Heart right ventricle (tissue), 16 donors: ENCODE measurements at regions not wholly inside any gene's neighbourhood (a gene's known extent, or its start where the extent isn't known, plus 50 kb on each side); places are given as distances from the start of the nearest gene placed in this dataset.

Experiments
- ATAC-seq, 8 donors: fragments of 200-7000 bp; cut with Tn5 transposase; one replicate each; pipeline ENCODE4 v1.9.1; 2020; ENCODE audit warnings: mild to moderate bottlenecking in 8 of 8, moderate library complexity in 8 of 8, moderate number of reproducible peaks in 1 of 8
- DNase-seq, 2 donors: peaks; one replicate each; pipeline ENCODE4 v3.0.0-alpha.2; 2020
- H3K27ac ChIP-seq, 10 donors: fragments of 200-600 bp; sonication (generic) in 2 of 10; one replicate each; pipeline versions ENCODE4 v1.5.0 to v1.8.0; 2020 to 2022; ENCODE audit warnings: mild to moderate bottlenecking in 3 of 10
- H3K27me3 ChIP-seq, 7 donors: fragments of 200-600 bp; one replicate each; pipeline ENCODE4 v1.8.0; 2021 to 2022; ENCODE audit warnings: mild to moderate bottlenecking in 2 of 7
- H3K36me3 ChIP-seq, 9 donors: fragments of 200-600 bp; sonication (generic) in 1 of 9; one replicate each; pipeline versions ENCODE4 v1.5.0 to v1.8.0; 2020 to 2022; ENCODE audit warnings: mild to moderate bottlenecking in 2 of 9
- H3K4me1 ChIP-seq, 9 donors: fragments of 200-600 bp; sonication (generic) in 1 of 9; one replicate each; pipeline versions ENCODE4 v1.5.0 to v1.8.0; 2020 to 2022; ENCODE audit warnings: mild to moderate bottlenecking in 4 of 9
- H3K4me3 ChIP-seq, 10 donors: fragments of 200-600 bp; sonication (generic) in 2 of 10; one replicate each; pipeline versions ENCODE4 v1.5.0 to v1.8.0; 2020 to 2022; ENCODE audit warnings: mild to moderate bottlenecking in 7 of 10, moderate library complexity in 2 of 10
- H3K9me3 ChIP-seq, 11 donors: fragments of 200-600 bp in 10 of 11; sonication (generic) in 2 of 11; one replicate each; pipeline versions ENCODE4 v1.5.0 to v1.8.0; 2013 to 2022; ENCODE audit warnings: mild to moderate bottlenecking in 2 of 11, control low read depth in 1 of 11, moderate library complexity in 1 of 11
- CTCF ChIP-seq, 9 donors: fragments of 200-600 bp; sonication (generic) in 2 of 9; IDR thresholded peaks; one replicate each; pipeline versions ENCODE4 v1.5.0 to v1.8.0; 2021 to 2022; ENCODE audit warnings: antibody characterized with exemption in 9 of 9, mild to moderate bottlenecking in 5 of 9, moderate library complexity in 1 of 9
- WGBS, 2 donors: extraction: QIAGEN DNeasy Blood & Tissue Kit; methylation state at CpG; one replicate each; pipeline ENCODE4 v1.1.7; 2013; ENCODE audit warnings: inconsistent platforms in 1 of 2; 5-methylcytosine and 5-hydroxymethylcytosine counted together
- intact Hi-C, 10 donors: fragments of 100-400 bp; cut with DNase I; formaldehyde crosslinking; loops; one replicate each; pipeline versions ENCODE4 v1.11.1 to v1.14.2; 2022
- donor health status: Arrhythmogenic right ventricular cardiomyopathy.
- donor health status: ischemic (EF 13 %, LVEDD 7.1; RV severe dilation, severe dysfunction).
- donor health status: healthy with polysubstance abuse.
- donor health status: DM: no; HTN: yes; CAD: no.
- donor health status: DM: no; HTN: no; CAD: no.
- donor health status: ischemic (EF 25% LVEDD 6.9; RV normal size, moderate dysfunction).
- donor health status: ischemic (EF 25% LVEDD 5.7; RV mildly dilated, moderate dysfunction).
- donor health status: healthy.
- donor health status: DM: yes; HTN: yes; CAD: no.
- donor health status: Ischemic cardiomyopathy.
- donor health status: ischemic (EF 35%, LVEDD 5.7; RV mildly dilated, moderate dysfunction).
- donor health status: nonischemic (EF 11% LVEDD 7.7; RV severe dilation, severe dysfunction).
- donor health status: DM: yes; HTN: yes; CAD: no.
- donor health status: PGD.
- donor health status: ischemic (EF 29% LVEDD 5.4; RV normal size, mild dysfunction).
- donor health status: nonischemic (EF 23%, LVEDD 6.1; RV moderate dilation, normal function).

GRCh38 chr4:155564880-155565279 lies 101.8 kb upstream of the GUCY1A1 start:
- DNase-seq: no peak
- H3K27me3 ChIP-seq: no peaks in the 10 kb centered on the region
- TF ChIP-seq CTCF (IDR thresholded peaks at IDR 0.05): no peak
- no peaks in the 10 kb centered on the region for H3K36me3 ChIP-seq
- no peaks in the 10 kb centered on the region for H3K4me1 ChIP-seq
- intact Hi-C loops: no loop called here
- no peak for ATAC-seq
- H3K4me3 ChIP-seq: no peak overlapping the region
- 95 to 99% methylated on average over 3 of the region's 3 CpGs for WGBS, 2 donors
- no peak overlapping the region for H3K27ac ChIP-seq
- no peaks in the 10 kb centered on the region for H3K9me3 ChIP-seq

GRCh38 chr4:155564086-155564485 lies 102.6 kb upstream of the GUCY1A1 start:
- DNase-seq: no peak
- Histone ChIP-seq H3K36me3 (no peaks in the 10 kb centered on the region), H3K4me3 (no peak overlapping the region), H3K27ac (no peak overlapping the region), H3K4me1 (no peaks in the 10 kb centered on the region), H3K9me3 (no peaks in the 10 kb centered on the region), H3K27me3 (no peaks in the 10 kb centered on the region)
- WGBS, 2 donors: 72 to 87% methylated on average over 2 of the region's 2 CpGs
- TF ChIP-seq CTCF (IDR thresholded peaks at IDR 0.05): no peak
- intact Hi-C loops: no loop called here
- ATAC-seq: no peak

- Histone ChIP-seq H3K9me3 (peaks cover 0 to 28% (median 5%) of the 10 kb centered on the region in 11 donors), H3K27me3 (no peaks in the 10 kb centered on the region), H3K27ac (no peak overlapping the region), H3K4me3 (no peak overlapping the region), H3K36me3 (no peaks in the 10 kb centered on the region), H3K4me1 (no peaks in the 10 kb centered on the region)
- no peak for TF ChIP-seq CTCF (IDR thresholded peaks at IDR 0.05)
- intact Hi-C loops: no loop called here
- no peak for ATAC-seq
- no peak for DNase-seq
These were observed 106.7 kb upstream of the GUCY1A1 start for GRCh38 chr4:155559915-155560314.

GRCh38 chr4:155552180-155552579 lies 114.5 kb upstream of the GUCY1A1 start:
- Histone ChIP-seq H3K9me3 (peaks cover 0 to 47% (median 9%) of the 10 kb centered on the region in 11 donors), H3K27me3 (no peaks in the 10 kb centered on the region), H3K27ac (no peak overlapping the region), H3K4me3 (no peak overlapping the region), H3K36me3 (no peaks in the 10 kb centered on the region), H3K4me1 (peaks cover 0 to 3% (median 0%) of the 10 kb centered on the region in 9 donors)
- TF ChIP-seq CTCF (IDR thresholded peaks at IDR 0.05): no peak
- DNase-seq (no peak), ATAC-seq (no peak)
- 90% methylated on average over 3 of the region's 3 CpGs for WGBS, 2 donors
- intact Hi-C loops: no loop called here

GRCh38 chr4:155548173-155548572 lies 118.5 kb upstream of the GUCY1A1 start:
- no peak overlapping the region for H3K27ac ChIP-seq
- H3K9me3 ChIP-seq: peaks cover 0 to 10% (median 0%) of the 10 kb centered on the region in 11 donors
- 48 to 67% methylated on average over 2 of the region's 2 CpGs for WGBS, 2 donors
- intact Hi-C loops: no loop called here
- ATAC-seq (no peak), DNase-seq (no peak)
- H3K4me1 ChIP-seq: peaks cover 0 to 29% (median 16%) of the 10 kb centered on the region in 9 donors
- H3K36me3 ChIP-seq: no peaks in the 10 kb centered on the region
- no peaks in the 10 kb centered on the region for H3K27me3 ChIP-seq
- no peak overlapping the region for H3K4me3 ChIP-seq
- TF ChIP-seq CTCF (IDR thresholded peaks at IDR 0.05): no peak
